GM12874 (cell line): ENCODE measurements at regions not wholly inside any gene's neighbourhood (a gene's known extent, or its start where the extent isn't known, plus 50 kb on each side); places are given as distances from the start of the nearest gene placed in this dataset.

Experiments
- TF ChIP-seq, protein P1 (sequence below): IDR thresholded peaks from 2 replicates; pipeline ENCODE4 v1.5.1; 2011; ENCODE audit warnings: low read depth, mild to moderate bottlenecking, control low read depth, low read length, moderate library complexity; ENCODE audit not compliant: insufficient read depth

DNA sequence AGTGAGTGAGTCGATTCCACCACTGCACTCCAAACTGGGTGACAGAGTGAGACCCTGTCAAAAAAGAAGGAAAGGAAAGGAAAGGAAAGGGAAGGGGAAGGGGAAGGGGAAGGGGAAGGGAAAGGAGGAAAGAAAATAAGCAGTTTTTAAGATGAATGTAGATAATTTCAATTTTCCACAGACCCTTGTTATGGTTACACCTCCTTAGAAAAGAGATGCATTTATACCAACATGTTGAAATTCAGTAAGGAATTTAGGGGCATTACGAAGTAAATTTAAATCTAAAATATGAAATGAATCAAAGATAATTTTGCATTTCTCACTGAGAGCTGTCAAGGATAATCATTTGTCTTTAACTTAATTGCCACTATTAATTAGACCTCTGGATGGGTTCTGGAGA lies 146.5 kb upstream of the TMC3 start:
- TF ChIP-seq, protein P1, sequence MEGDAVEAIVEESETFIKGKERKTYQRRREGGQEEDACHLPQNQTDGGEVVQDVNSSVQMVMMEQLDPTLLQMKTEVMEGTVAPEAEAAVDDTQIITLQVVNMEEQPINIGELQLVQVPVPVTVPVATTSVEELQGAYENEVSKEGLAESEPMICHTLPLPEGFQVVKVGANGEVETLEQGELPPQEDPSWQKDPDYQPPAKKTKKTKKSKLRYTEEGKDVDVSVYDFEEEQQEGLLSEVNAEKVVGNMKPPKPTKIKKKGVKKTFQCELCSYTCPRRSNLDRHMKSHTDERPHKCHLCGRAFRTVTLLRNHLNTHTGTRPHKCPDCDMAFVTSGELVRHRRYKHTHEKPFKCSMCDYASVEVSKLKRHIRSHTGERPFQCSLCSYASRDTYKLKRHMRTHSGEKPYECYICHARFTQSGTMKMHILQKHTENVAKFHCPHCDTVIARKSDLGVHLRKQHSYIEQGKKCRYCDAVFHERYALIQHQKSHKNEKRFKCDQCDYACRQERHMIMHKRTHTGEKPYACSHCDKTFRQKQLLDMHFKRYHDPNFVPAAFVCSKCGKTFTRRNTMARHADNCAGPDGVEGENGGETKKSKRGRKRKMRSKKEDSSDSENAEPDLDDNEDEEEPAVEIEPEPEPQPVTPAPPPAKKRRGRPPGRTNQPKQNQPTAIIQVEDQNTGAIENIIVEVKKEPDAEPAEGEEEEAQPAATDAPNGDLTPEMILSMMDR = no peak

DNA sequence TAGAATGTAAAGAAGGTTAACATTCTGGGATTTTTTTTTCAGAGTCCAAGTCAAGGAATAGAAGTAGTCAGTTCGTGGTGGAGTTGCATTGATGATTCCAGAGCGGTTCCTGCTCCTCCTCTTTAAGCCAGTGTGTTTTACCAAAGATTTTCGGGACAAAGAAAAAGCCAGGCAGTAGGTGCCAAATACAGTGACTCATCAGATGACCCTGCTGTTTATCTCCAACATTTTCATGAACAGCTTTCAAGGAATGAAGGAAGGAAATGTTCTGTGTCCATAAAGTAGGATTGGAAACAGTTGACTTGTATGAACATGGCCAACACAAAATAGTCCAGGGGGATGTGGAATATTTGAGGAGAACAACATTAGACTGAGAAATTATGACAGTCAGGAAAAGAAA lies 142.4 kb upstream of the TMC3 start:
- TF ChIP-seq, protein P1 = no peak

DNA sequence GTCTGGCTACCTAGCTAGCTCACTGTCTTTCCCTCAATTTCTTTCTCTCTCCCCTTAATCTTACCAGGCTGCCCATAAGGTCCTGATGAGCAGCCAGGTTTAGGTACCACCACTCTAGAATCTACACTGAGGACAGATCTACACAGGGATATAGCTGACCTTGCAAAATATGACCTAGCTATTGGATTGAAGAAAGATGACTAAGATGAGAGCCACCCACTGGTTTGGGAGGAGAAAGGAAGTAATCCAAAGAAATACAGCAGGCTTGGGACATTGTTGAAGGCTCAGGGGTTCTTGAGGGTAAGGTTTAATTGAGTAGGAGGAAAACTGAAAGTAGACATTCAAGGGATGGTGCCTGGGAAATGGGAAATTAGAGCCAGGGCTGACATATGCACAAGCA lies 142.0 kb upstream of the TMC3 start:
- TF ChIP-seq, protein P1 = no peak

DNA sequence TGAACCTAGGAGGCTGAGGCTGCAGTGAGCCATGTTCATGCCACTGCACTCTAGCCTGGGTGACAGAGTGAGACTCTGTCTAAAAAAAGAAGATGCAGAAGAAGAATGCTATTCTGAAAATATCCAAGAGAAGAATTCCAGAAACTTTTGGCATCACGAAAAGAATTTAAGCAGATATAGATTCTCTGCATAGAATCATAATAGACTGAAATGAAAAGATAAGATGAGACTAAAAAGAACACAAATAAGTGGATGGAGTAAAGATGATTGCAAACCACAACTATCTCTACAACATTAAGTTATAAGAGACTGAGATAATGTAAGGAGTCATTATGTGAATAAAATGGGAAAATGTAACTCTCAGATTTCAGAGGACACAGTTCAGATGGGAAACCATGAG lies 140.7 kb upstream of the TMC3 start:
- TF ChIP-seq, protein P1 = no peak

DNA sequence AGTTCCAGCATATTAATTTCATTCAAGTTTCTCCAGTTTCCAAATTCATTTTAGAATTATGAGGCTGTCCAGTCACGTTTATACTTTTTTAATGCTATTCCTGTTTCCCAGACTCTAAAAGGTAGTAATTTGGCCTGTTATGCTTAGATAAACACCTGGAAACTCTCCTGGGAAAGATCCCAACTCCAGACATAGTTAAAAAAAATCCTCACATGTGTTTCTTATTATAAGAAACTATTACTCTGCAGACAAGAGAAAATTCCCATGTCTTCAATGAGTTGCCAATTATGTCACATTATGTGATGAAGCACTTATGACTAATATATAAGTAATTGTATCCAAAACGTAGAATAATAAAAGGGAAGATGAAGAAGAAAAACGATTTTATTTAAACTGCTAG lies 137.1 kb upstream of the TMC3 start:
- TF ChIP-seq, protein P1 = no peak

DNA sequence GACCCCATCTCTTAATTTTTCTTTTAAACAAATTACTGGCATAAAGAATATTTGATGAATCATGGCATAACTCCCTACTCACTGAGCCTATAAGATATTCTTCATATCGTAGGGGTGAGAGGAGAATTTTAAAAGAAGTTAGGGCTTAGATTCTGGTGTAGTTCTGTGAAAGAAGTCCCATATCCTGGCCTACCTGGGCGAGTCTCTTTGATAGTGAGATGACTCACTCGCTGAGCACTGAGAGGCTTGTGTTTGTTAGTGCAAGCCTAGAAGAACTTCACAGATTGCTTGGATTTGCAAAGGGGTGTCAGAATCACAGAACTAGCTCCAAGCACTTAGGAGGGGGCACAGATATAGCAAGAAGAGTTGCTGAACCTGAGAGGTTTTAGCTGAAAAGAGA lies 133.8 kb upstream of the TMC3 start:
- TF ChIP-seq, protein P1 = no peak

DNA sequence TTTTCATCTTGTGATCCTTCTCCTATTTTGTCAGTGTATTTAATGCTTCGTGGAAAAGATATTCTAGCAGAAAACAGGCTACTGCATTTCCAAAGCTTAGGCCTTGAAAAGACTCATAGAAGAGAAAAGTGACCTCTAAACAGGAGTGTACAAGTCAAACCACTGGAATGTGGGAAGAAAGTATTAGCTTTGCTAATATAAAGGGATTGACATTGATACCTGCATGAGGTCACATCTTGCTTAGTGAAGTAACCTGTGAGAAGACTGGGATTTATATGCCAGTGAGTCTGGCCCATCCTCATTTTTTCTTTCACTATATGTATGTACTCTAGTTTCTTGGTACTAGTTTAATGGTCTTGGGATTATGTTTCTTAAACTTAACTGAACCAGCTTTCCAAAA lies 132.9 kb upstream of the TMC3 start:
- TF ChIP-seq, protein P1 = no peak

DNA sequence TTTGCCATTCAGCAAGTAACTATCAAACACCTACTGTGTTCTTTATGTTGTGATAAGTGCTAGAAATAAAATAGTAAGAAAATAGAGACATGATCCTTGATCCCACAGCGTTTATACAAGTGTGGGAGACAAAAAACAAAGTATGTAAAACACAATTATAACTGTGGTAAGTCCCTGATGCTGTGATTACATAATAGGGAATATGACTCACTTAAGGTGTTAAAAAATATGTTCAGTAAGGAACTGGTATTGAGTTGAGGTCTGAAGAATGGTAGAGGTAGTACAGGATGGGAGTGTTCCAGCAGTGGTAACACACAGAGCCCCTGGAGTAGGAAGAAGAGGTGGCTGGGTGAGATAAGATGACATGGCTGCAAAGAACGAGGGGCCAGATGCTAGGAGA lies 132.1 kb upstream of the TMC3 start:
- TF ChIP-seq, protein P1 = no peak
